Naive thymus-derived CD4-positive, alpha-beta T cell (primary cell): ENCODE measurements at regions not wholly inside any gene's neighbourhood (a gene's known extent, or its start where the extent isn't known, plus 50 kb on each side); places are given as distances from the start of the nearest gene placed in this dataset.

Experiments
- ATAC-seq: fragments of 150-1000 bp; cut with Tn5 transposase; 2 replicates; pipeline ENCODE4 v1.10.0; 2021; ENCODE audit warnings: mild to moderate bottlenecking, moderate library complexity
- CTCF ChIA-PET: fragments of 350-600 bp; sonication (Branson Sonifier 250); formaldehyde crosslinking; loops from one replicate; lab custom pipeline; 2021; ENCODE audit warnings: antibody characterized with exemption; lab: Charles Lee
- POLR2A ChIA-PET: fragments of 350-600 bp; sonication (Branson Sonifier 250); formaldehyde crosslinking; loops from one replicate; lab custom pipeline; 2021; ENCODE audit warnings: antibody characterized with exemption, inconsistent platforms; lab: Charles Lee
- DNase-seq, 9 donors: peaks; one replicate each; pipeline versions ENCODE4 v3.0.0 to v3.0.0-alpha.2; 2020 to 2022; ENCODE audit warnings: mixed read lengths in 1 of 9
- H3K27ac ChIP-seq: one replicate; pipeline ENCODE4 v1.7.0; 2013; ENCODE audit warnings: mild to moderate bottlenecking, low read depth, low read length, moderate library complexity
- H3K27me3 ChIP-seq, 2 donors: one replicate each; pipeline ENCODE4 v1.7.0; 2013; ENCODE audit warnings: low read length in 2 of 2, mild to moderate bottlenecking in 2 of 2, moderate library complexity in 2 of 2; ENCODE audit not compliant: control insufficient read depth in 2 of 2, insufficient read depth in 2 of 2
- H3K36me3 ChIP-seq, 3 experiments: 1 replicate in 2 of 3; 2 replicates in 1 of 3; pipeline ENCODE4 v1.7.0; 2013; ENCODE audit warnings: low read length in 3 of 3, mild to moderate bottlenecking in 3 of 3, moderate library complexity in 1 of 3; ENCODE audit not compliant: insufficient read depth in 3 of 3, control insufficient read depth in 2 of 3
- H3K4me1 ChIP-seq, 2 donors: one replicate each; pipeline ENCODE4 v1.7.0; 2013; ENCODE audit warnings: low read length in 2 of 2, mild to moderate bottlenecking in 2 of 2, moderate library complexity in 1 of 2; ENCODE audit not compliant: control insufficient read depth in 2 of 2, insufficient read depth in 2 of 2
- H3K4me3 ChIP-seq: 2 replicates; pipeline ENCODE4 v1.7.0; 2013; ENCODE audit warnings: mild to moderate bottlenecking, low read length
- H3K9me3 ChIP-seq, 3 experiments: 1 replicate in 2 of 3; 2 replicates in 1 of 3; pipeline ENCODE4 v1.7.0; 2013; ENCODE audit warnings: low read length in 3 of 3; ENCODE audit not compliant: control insufficient read depth in 2 of 3
- H3K27ac Mint-ChIP-seq, 9 donors: one replicate each; pipeline ENCODE4 v1.8.0; 2020 to 2022; ENCODE audit warnings: mixed read lengths in 9 of 9, mild to moderate bottlenecking in 8 of 9, moderate library complexity in 5 of 9, inconsistent platforms in 2 of 9
- H3K27me3 Mint-ChIP-seq, 5 donors: one replicate each; pipeline ENCODE4 v1.8.0; 2021 to 2022; ENCODE audit warnings: mixed read lengths in 5 of 5, mild to moderate bottlenecking in 1 of 5
- H3K36me3 Mint-ChIP-seq, 5 donors: one replicate each; pipeline ENCODE4 v1.8.0; 2020 to 2022; ENCODE audit warnings: mixed read lengths in 5 of 5, mild to moderate bottlenecking in 3 of 5, inconsistent platforms in 1 of 5
- H3K4me1 Mint-ChIP-seq, 7 donors: one replicate each; pipeline ENCODE4 v1.8.0; 2020 to 2022; ENCODE audit warnings: mixed read lengths in 7 of 7, mild to moderate bottlenecking in 3 of 7, inconsistent platforms in 1 of 7
- H3K4me3 Mint-ChIP-seq, 10 donors: one replicate each; pipeline ENCODE4 v1.8.0; 2020 to 2022; ENCODE audit warnings: mild to moderate bottlenecking in 10 of 10, mixed read lengths in 10 of 10, moderate library complexity in 6 of 10, inconsistent platforms in 2 of 10
- H3K9me3 Mint-ChIP-seq, 11 donors: one replicate each; pipeline ENCODE4 v1.8.0; 2020 to 2022; ENCODE audit warnings: mixed read lengths in 11 of 11, mild to moderate bottlenecking in 4 of 11, inconsistent platforms in 1 of 11, moderate library complexity in 1 of 11
- intact Hi-C, 2 donors: fragments of 100-400 bp; cut with micrococcal nuclease; formaldehyde crosslinking; loops; one replicate each; pipeline ENCODE4 v1.15.1; 2023

GRCh38 chr6:61217714-61218113 lies 1068.3 kb downstream of the KHDRBS2 start:
- Histone ChIP-seq H3K27me3 (no peaks in the 10 kb centered on the region), H3K36me3 (no peaks in the 10 kb centered on the region), H3K4me1 (no peaks in the 10 kb centered on the region), H3K4me3 (no peak overlapping the region), H3K9me3 (no peaks in the 10 kb centered on the region), H3K27ac (no peak overlapping the region)
- peaks cover 0 to 25% (median 9%) of the 10 kb centered on the region in 11 donors for H3K9me3 Mint-ChIP-seq
- H3K36me3 Mint-ChIP-seq, result no peaks in the 10 kb centered on the region
- H3K27ac Mint-ChIP-seq, result no peak overlapping the region
- POLR2A ChIA-PET, result no interaction called here
- no peak overlapping the region for H3K4me3 Mint-ChIP-seq
- DNase-seq, result no peak
- no peak for ATAC-seq
- CTCF ChIA-PET, result no interaction called here
- H3K4me1 Mint-ChIP-seq, result no peaks in the 10 kb centered on the region
- no peaks in the 10 kb centered on the region for H3K27me3 Mint-ChIP-seq
- intact Hi-C loops, result no loop called here

GRCh38 chr6:61210549-61210948 lies 1075.5 kb downstream of the KHDRBS2 start:
- no peak overlapping the region for H3K27ac ChIP-seq
- ChIA-PET CTCF (no interaction called here), POLR2A (no interaction called here)
- no peaks in the 10 kb centered on the region for H3K9me3 ChIP-seq
- no peaks in the 10 kb centered on the region for H3K4me1 ChIP-seq
- no peaks in the 10 kb centered on the region for H3K4me1 Mint-ChIP-seq
- no peaks in the 10 kb centered on the region for H3K36me3 Mint-ChIP-seq
- no peaks in the 10 kb centered on the region for H3K27me3 ChIP-seq
- no peaks in the 10 kb centered on the region for H3K27me3 Mint-ChIP-seq
- DNase-seq (no peak), ATAC-seq (no peak)
- intact Hi-C loops, result no loop called here
- H3K36me3 ChIP-seq, result no peaks in the 10 kb centered on the region
- H3K4me3 ChIP-seq, result no peak overlapping the region
- peaks cover 2 to 32% (median 13%) of the 10 kb centered on the region in 11 donors for H3K9me3 Mint-ChIP-seq
- H3K27ac Mint-ChIP-seq, result no peak overlapping the region
- H3K4me3 Mint-ChIP-seq, result no peak overlapping the region

- Histone ChIP-seq H3K9me3 (peaks cover 0 to 20% (median 0%) of the 10 kb centered on the region in 3 experiments), H3K27me3 (no peaks in the 10 kb centered on the region), H3K4me1 (no peaks in the 10 kb centered on the region), H3K27ac (no peak overlapping the region), H3K36me3 (no peaks in the 10 kb centered on the region), H3K4me3 (no peak overlapping the region)
- POLR2A ChIA-PET, result no interaction called here
- peaks cover 2 to 50% (median 17%) of the 10 kb centered on the region in 11 donors for H3K9me3 Mint-ChIP-seq
- no peak for DNase-seq
- no peak overlapping the region for H3K27ac Mint-ChIP-seq
- ATAC-seq, result no peak
- H3K27me3 Mint-ChIP-seq, result no peaks in the 10 kb centered on the region
- H3K4me3 Mint-ChIP-seq, result no peak overlapping the region
- H3K4me1 Mint-ChIP-seq, result no peaks in the 10 kb centered on the region
- H3K36me3 Mint-ChIP-seq, result no peaks in the 10 kb centered on the region
- intact Hi-C loops, result no loop called here
- CTCF ChIA-PET, result no interaction called here
Measured at GRCh38 chr6:61203966-61204496, 1082.0 kb downstream of the KHDRBS2 start.

- H3K27me3 Mint-ChIP-seq, result no peaks in the 10 kb centered on the region
- POLR2A ChIA-PET, result no interaction called here
- H3K4me3 Mint-ChIP-seq, result no peak overlapping the region
- no peak for ATAC-seq
- Histone ChIP-seq H3K27ac (no peak overlapping the region), H3K27me3 (no peaks in the 10 kb centered on the region), H3K4me1 (no peaks in the 10 kb centered on the region), H3K36me3 (no peaks in the 10 kb centered on the region), H3K4me3 (no peak overlapping the region), H3K9me3 (peaks cover 0 to 25% (median 0%) of the 10 kb centered on the region in 3 experiments)
- peaks cover 2 to 61% (median 20%) of the 10 kb centered on the region in 11 donors for H3K9me3 Mint-ChIP-seq
- DNase-seq, result no peak
- no peaks in the 10 kb centered on the region for H3K36me3 Mint-ChIP-seq
- no peak overlapping the region for H3K27ac Mint-ChIP-seq
- intact Hi-C loops, result no loop called here
- H3K4me1 Mint-ChIP-seq, result no peaks in the 10 kb centered on the region
- CTCF ChIA-PET, result no interaction called here
Measured at GRCh38 chr6:61200444-61200843, 1085.6 kb downstream of the KHDRBS2 start.

GRCh38 chr6:61193771-61194170 lies 1092.3 kb downstream of the KHDRBS2 start:
- ATAC-seq, result no peak
- Mint-ChIP-seq H3K9me3 (peaks cover 4 to 68% (median 16%) of the 10 kb centered on the region in 11 donors), H3K4me1 (no peaks in the 10 kb centered on the region), H3K4me3 (no peak overlapping the region), H3K27me3 (no peaks in the 10 kb centered on the region), H3K27ac (no peak overlapping the region), H3K36me3 (no peaks in the 10 kb centered on the region)
- H3K36me3 ChIP-seq, result no peaks in the 10 kb centered on the region
- H3K27me3 ChIP-seq, result no peaks in the 10 kb centered on the region
- no peak overlapping the region for H3K4me3 ChIP-seq
- DNase-seq, result no peak
- intact Hi-C loops, result no loop called here
- H3K9me3 ChIP-seq, result peaks cover 0 to 12% (median 0%) of the 10 kb centered on the region in 3 experiments
- no peaks in the 10 kb centered on the region for H3K4me1 ChIP-seq
- no peak overlapping the region for H3K27ac ChIP-seq
- ChIA-PET CTCF (no interaction called here), POLR2A (no interaction called here)

GRCh38 chr6:61192610-61193009 lies 1093.4 kb downstream of the KHDRBS2 start:
- ATAC-seq, result no peak
- intact Hi-C loops, result no loop called here
- peaks cover 0 to 12% (median 0%) of the 10 kb centered on the region in 3 experiments for H3K9me3 ChIP-seq
- peaks cover 0 to 65% (median 15%) of the 10 kb centered on the region in 11 donors for H3K9me3 Mint-ChIP-seq
- H3K27me3 Mint-ChIP-seq, result no peaks in the 10 kb centered on the region
- H3K27ac ChIP-seq, result no peak overlapping the region
- no peaks in the 10 kb centered on the region for H3K36me3 ChIP-seq
- H3K27me3 ChIP-seq, result no peaks in the 10 kb centered on the region
- H3K4me3 ChIP-seq, result no peak overlapping the region
- no peaks in the 10 kb centered on the region for H3K36me3 Mint-ChIP-seq
- H3K4me1 Mint-ChIP-seq, result no peaks in the 10 kb centered on the region
- no peak overlapping the region for H3K27ac Mint-ChIP-seq
- no peak overlapping the region for H3K4me3 Mint-ChIP-seq
- ChIA-PET POLR2A (no interaction called here), CTCF (no interaction called here)
- H3K4me1 ChIP-seq, result no peaks in the 10 kb centered on the region
- no peak for DNase-seq

GRCh38 chr6:61168878-61169277 lies 1117.1 kb downstream of the KHDRBS2 start:
- Histone ChIP-seq H3K4me3 (no peak overlapping the region), H3K27me3 (no peaks in the 10 kb centered on the region), H3K36me3 (no peaks in the 10 kb centered on the region), H3K4me1 (no peaks in the 10 kb centered on the region), H3K9me3 (no peaks in the 10 kb centered on the region), H3K27ac (no peak overlapping the region)
- ChIA-PET POLR2A (no interaction called here), CTCF (no interaction called here)
- Mint-ChIP-seq H3K27ac (no peak overlapping the region), H3K4me3 (no peak overlapping the region), H3K36me3 (no peaks in the 10 kb centered on the region), H3K9me3 (peaks cover 2 to 33% (median 14%) of the 10 kb centered on the region in 11 donors), H3K27me3 (no peaks in the 10 kb centered on the region), H3K4me1 (no peaks in the 10 kb centered on the region)
- DNase-seq (no peak), ATAC-seq (no peak)
- intact Hi-C loops, result no loop called here
